GM23338 (cell line): ENCODE measurements at regions not wholly inside any gene's neighbourhood (a gene's known extent, or its start where the extent isn't known, plus 50 kb on each side); places are given as distances from the start of the nearest gene placed in this dataset.

ENCODE experiments used
- ATAC-seq: fragments of 200-7000 bp; cut with Tn5 transposase; 3 replicates; pipeline ENCODE4 v1.9.1; 2020
- DNase-seq: peaks from one replicate; pipeline ENCODE4 v3.0.0-alpha.2; 2015; ENCODE audit warnings: low spot score
- H2AFZ ChIP-seq: fragments of 200-600 bp; sonication (generic); 2 replicates; pipeline ENCODE4 v1.8.0; 2016; ENCODE audit warnings: antibody characterized with exemption, mild to moderate bottlenecking, moderate library complexity
- H3F3A ChIP-seq: fragments of 200-600 bp; sonication (generic); replicated peaks from 2 replicates; pipeline ENCODE4 v1.8.0; 2017; ENCODE audit warnings: antibody characterized with exemption, mixed run types, low read depth
- H3K27ac ChIP-seq: fragments of 200-600 bp; sonication (generic); 2 replicates; pipeline ENCODE4 v1.6.1; 2016; ENCODE audit warnings: low read depth
- H3K27me3 ChIP-seq: fragments of 200-600 bp; sonication (generic); 2 replicates; pipeline ENCODE4 v1.8.0; 2016; ENCODE audit warnings: mild to moderate bottlenecking, mixed run types, moderate library complexity; ENCODE audit not compliant: insufficient read depth
- H3K36me3 ChIP-seq: fragments of 200-600 bp; sonication (generic); 2 replicates; pipeline ENCODE4 v1.8.0; 2016; ENCODE audit warnings: mild to moderate bottlenecking; ENCODE audit not compliant: insufficient read depth
- H3K4me1 ChIP-seq: fragments of 200-600 bp; sonication (generic); 2 replicates; pipeline ENCODE4 v1.8.0; 2016; ENCODE audit warnings: mild to moderate bottlenecking, moderate library complexity; ENCODE audit not compliant: insufficient read depth
- H3K4me2 ChIP-seq: fragments of 200-600 bp; sonication (generic); 2 replicates; pipeline ENCODE4 v1.7.1; 2017; ENCODE audit warnings: mixed run types
- H3K4me3 ChIP-seq: fragments of 200-600 bp; sonication (generic); 2 replicates; pipeline ENCODE4 v1.6.1; 2016; ENCODE audit warnings: mixed run types
- H3K79me2 ChIP-seq: fragments of 200-600 bp; sonication (generic); replicated peaks from 2 replicates; pipeline ENCODE4 v1.8.0; 2017; ENCODE audit warnings: mild to moderate bottlenecking; ENCODE audit not compliant: insufficient read depth
- H3K9me2 ChIP-seq: fragments of 200-600 bp; sonication (generic); 2 replicates; pipeline ENCODE4 v1.8.0; 2017; ENCODE audit not compliant: insufficient read depth
- H4K20me1 ChIP-seq: fragments of 200-600 bp; sonication (generic); replicated peaks from 2 replicates; pipeline ENCODE4 v1.8.0; 2017; ENCODE audit warnings: mild to moderate bottlenecking; ENCODE audit not compliant: insufficient read depth
- H3K27ac Mint-ChIP-seq: 2 replicates; pipeline ENCODE4 v1.8.0; 2020; ENCODE audit warnings: inconsistent platforms, mild to moderate bottlenecking, moderate library complexity, mixed read lengths
- H3K27me3 Mint-ChIP-seq: 3 replicates; pipeline ENCODE4 v1.8.0; 2022; ENCODE audit warnings: low read depth, mild to moderate bottlenecking, moderate library complexity, mixed read lengths, inconsistent platforms; ENCODE audit not compliant: insufficient read depth, poor library complexity
- H3K36me3 Mint-ChIP-seq: 3 replicates; pipeline ENCODE4 v1.8.0; 2021; ENCODE audit warnings: low read depth, mild to moderate bottlenecking, inconsistent platforms, moderate library complexity, mixed read lengths
- H3K4me1 Mint-ChIP-seq: 3 replicates; pipeline ENCODE4 v1.8.0; 2020; ENCODE audit warnings: mild to moderate bottlenecking, inconsistent platforms, mixed read lengths
- H3K4me3 Mint-ChIP-seq: 3 replicates; pipeline ENCODE4 v1.8.0; 2021; ENCODE audit warnings: moderate library complexity, mild to moderate bottlenecking, inconsistent platforms, mixed read lengths
- H3K9me3 Mint-ChIP-seq: 3 replicates; pipeline ENCODE4 v1.8.0; 2020; ENCODE audit warnings: moderate library complexity, mild to moderate bottlenecking, inconsistent platforms, mixed read lengths
- CREB1 ChIP-seq: fragments of 250-450 bp; sonication (Bioruptor Pico); IDR thresholded peaks from 2 replicates; pipeline ENCODE4 v1.5.0; 2020; ENCODE audit warnings: low read depth, mild to moderate bottlenecking, moderate library complexity
- CTCF ChIP-seq, 2 experiments: fragments of 200-600 bp in 1 of 2; sonication (generic) in 1 of 2; conservative IDR thresholded peaks; 2 replicates each; pipeline versions ENCODE4 v1.5.1 to v1.6.1; 2016 to 2017; ENCODE audit warnings: antibody characterized with exemption in 2 of 2, low read depth in 2 of 2, mild to moderate bottlenecking in 2 of 2, moderate library complexity in 1 of 2
- ETS1 ChIP-seq: IDR thresholded peaks from 2 replicates; pipeline ENCODE4 v1.6.1; 2016; ENCODE audit warnings: antibody characterized with exemption
- EZH2 ChIP-seq: fragments of 200-600 bp; sonication (generic); IDR thresholded peaks from one replicate; pipeline ENCODE4 v1.8.0; 2017; ENCODE audit warnings: antibody characterized with exemption, mild to moderate bottlenecking, low read depth; ENCODE audit not compliant: unreplicated experiment
- EZH2phosphoT487 ChIP-seq: fragments of 200-600 bp; sonication (generic); IDR thresholded peaks from one replicate; pipeline ENCODE4 v1.8.1; 2018; ENCODE audit warnings: antibody characterized with exemption; ENCODE audit not compliant: unreplicated experiment
- JUNB ChIP-seq: IDR thresholded peaks from one replicate; pipeline ENCODE4 v1.6.1; 2016; ENCODE audit warnings: antibody characterized with exemption; ENCODE audit not compliant: unreplicated experiment
- NANOG ChIP-seq: IDR thresholded peaks from 2 replicates; pipeline ENCODE4 v1.6.1; 2016; ENCODE audit warnings: antibody characterized with exemption, borderline replicate concordance
- POLR2AphosphoS5 ChIP-seq: IDR thresholded peaks from 2 replicates; pipeline ENCODE4 v1.6.1; 2016; ENCODE audit warnings: antibody characterized with exemption, low read depth
- REST ChIP-seq: IDR thresholded peaks from one replicate; pipeline ENCODE4 v1.6.1; 2018; ENCODE audit warnings: antibody characterized with exemption; ENCODE audit not compliant: unreplicated experiment
- STAT1 ChIP-seq: IDR thresholded peaks from one replicate; pipeline ENCODE4 v1.6.1; 2016; ENCODE audit warnings: antibody characterized with exemption; ENCODE audit not compliant: unreplicated experiment
- ZNF114 ChIP-seq: fragments of 250-450 bp; sonication (Bioruptor Pico); IDR thresholded peaks from 2 replicates; pipeline ENCODE4 v1.5.0; 2020; ENCODE audit warnings: mild to moderate bottlenecking, moderate library complexity
- ZNF331 ChIP-seq: fragments of 250-450 bp; sonication (Bioruptor Pico); IDR thresholded peaks from 2 replicates; pipeline ENCODE4 v1.5.0; 2020; ENCODE audit warnings: low read depth, mild to moderate bottlenecking, moderate library complexity
- ZNF462 ChIP-seq: fragments of 250-450 bp; sonication (Bioruptor Pico); IDR thresholded peaks from 2 replicates; pipeline ENCODE4 v1.5.0; 2020; ENCODE audit warnings: mild to moderate bottlenecking, moderate library complexity

- TF ChIP-seq ETS1 (no peak), POLR2AphosphoS5 (no peak), CTCF (conservative IDR thresholded peaks at IDR 0.05; ENCODE audit: low read depth in 2 of 2) (no peak), ZNF331 (CRISPR knock-in tag) (no peak), JUNB (no peak), NANOG (no peak)
Measured at GRCh38 chr2:122163617-122164016, 408.2 kb downstream of the TSN start (continued).

- Histone ChIP-seq H3K4me3 (no peak overlapping the region), H3K27ac (no peak overlapping the region), H2AFZ (no peak overlapping the region), H3K4me2 (no peak overlapping the region), H3K9me2 (no peaks in the 10 kb centered on the region), H4K20me1 (no peaks in the 10 kb centered on the region), H3K27me3 (no peaks in the 10 kb centered on the region), H3K36me3 (no peaks in the 10 kb centered on the region), H3F3A (no peaks in the 10 kb centered on the region), H3K79me2 (no peaks in the 10 kb centered on the region), H3K4me1 (no peaks in the 10 kb centered on the region)
- Mint-ChIP-seq H3K27me3 (no peaks in the 10 kb centered on the region), H3K4me1 (no peaks in the 10 kb centered on the region), H3K4me3 (no peak overlapping the region), H3K36me3 (no peaks in the 10 kb centered on the region), H3K9me3 (no peaks in the 10 kb centered on the region), H3K27ac (no peak overlapping the region)
- ATAC-seq = no peak
- no peak for DNase-seq
- TF ChIP-seq POLR2AphosphoS5 (no peak), EZH2phosphoT487 (no peak), STAT1 (no peak), NANOG (no peak), ZNF331 (CRISPR knock-in tag) (no peak), ZNF462 (no peak), ZNF114 (CRISPR knock-in tag) (no peak), CREB1 (CRISPR knock-in tag) (no peak), EZH2 (no peak), REST (no peak), JUNB (no peak)
Measured at GRCh38 chr2:122164964-122165363, 409.5 kb downstream of the TSN start.
